ENCODE measurements at regions not wholly inside any gene's neighbourhood (a gene's known extent, or its start where the extent isn't known, plus 50 kb on each side); places are given as distances from the start of the nearest gene placed in this dataset.

- H3K9me3 ChIP-seq (ENCODE audit: control insufficient read depth in 1 of 2, low read length in 2 of 2) = peaks cover 7 to 11% of the 10 kb centered on the region in 2 donors
- no peaks in the 10 kb centered on the region for H3K36me3 ChIP-seq (ENCODE audit: control insufficient read depth in 1 of 2, insufficient read depth in 2 of 2, low read length in 2 of 2)
- no peak overlapping the region for H3K4me3 ChIP-seq (ENCODE audit: low read depth in 1 of 2, low read length in 2 of 2)
- no peaks in the 10 kb centered on the region for H3K27me3 ChIP-seq (ENCODE audit: control insufficient read depth in 1 of 2, insufficient read depth in 2 of 2, low read length in 2 of 2)
- H3K4me1 ChIP-seq (ENCODE audit: control insufficient read depth in 1 of 2, insufficient read depth in 2 of 2, low read length in 2 of 2) = no peaks in the 10 kb centered on the region
- H3K27ac ChIP-seq (ENCODE audit: low read depth, low read length) = no peak overlapping the region
- no peak overlapping the region for H3K9ac ChIP-seq (ENCODE audit: low read depth in 1 of 2, low read length in 2 of 2)
Observed at GRCh38 chr13:87867426-87867825, 196.3 kb downstream of the SLITRK5 start.

GRCh38 chr13:87868731-87869130, 197.6 kb downstream of the SLITRK5 start:
- Histone ChIP-seq H3K9ac (ENCODE audit: low read depth in 1 of 2, low read length in 2 of 2) (no peak overlapping the region), H3K27me3 (ENCODE audit: control insufficient read depth in 1 of 2, insufficient read depth in 2 of 2, low read length in 2 of 2) (no peaks in the 10 kb centered on the region), H3K27ac (ENCODE audit: low read depth, low read length) (no peak overlapping the region), H3K4me1 (ENCODE audit: control insufficient read depth in 1 of 2, insufficient read depth in 2 of 2, low read length in 2 of 2) (no peaks in the 10 kb centered on the region), H3K9me3 (ENCODE audit: control insufficient read depth in 1 of 2, low read length in 2 of 2) (peaks cover under 1 to 6% of the 10 kb centered on the region in 2 donors), H3K36me3 (ENCODE audit: control insufficient read depth in 1 of 2, insufficient read depth in 2 of 2, low read length in 2 of 2) (no peaks in the 10 kb centered on the region), H3K4me3 (ENCODE audit: low read depth in 1 of 2, low read length in 2 of 2) (no peak overlapping the region)

GRCh38 chr13:87872813-87873212, 201.6 kb downstream of the SLITRK5 start:
- Histone ChIP-seq H3K27ac (ENCODE audit: low read depth, low read length) (no peak overlapping the region), H3K4me1 (ENCODE audit: control insufficient read depth in 1 of 2, insufficient read depth in 2 of 2, low read length in 2 of 2) (no peaks in the 10 kb centered on the region), H3K27me3 (ENCODE audit: control insufficient read depth in 1 of 2, insufficient read depth in 2 of 2, low read length in 2 of 2) (no peaks in the 10 kb centered on the region), H3K36me3 (ENCODE audit: control insufficient read depth in 1 of 2, insufficient read depth in 2 of 2, low read length in 2 of 2) (no peaks in the 10 kb centered on the region), H3K9ac (ENCODE audit: low read depth in 1 of 2, low read length in 2 of 2) (no peak overlapping the region), H3K9me3 (ENCODE audit: control insufficient read depth in 1 of 2, low read length in 2 of 2) (peaks cover 5 to 9% of the 10 kb centered on the region in 2 donors), H3K4me3 (ENCODE audit: low read depth in 1 of 2, low read length in 2 of 2) (no peak overlapping the region)

- Histone ChIP-seq H3K36me3 (ENCODE audit: control insufficient read depth in 1 of 2, insufficient read depth in 2 of 2, low read length in 2 of 2) (no peaks in the 10 kb centered on the region), H3K9me3 (ENCODE audit: control insufficient read depth in 1 of 2, low read length in 2 of 2) (peaks cover 5% of the 10 kb centered on the region in 2 donors), H3K4me3 (ENCODE audit: low read depth in 1 of 2, low read length in 2 of 2) (no peak overlapping the region), H3K4me1 (ENCODE audit: control insufficient read depth in 1 of 2, insufficient read depth in 2 of 2, low read length in 2 of 2) (no peaks in the 10 kb centered on the region), H3K27ac (ENCODE audit: low read depth, low read length) (no peak overlapping the region), H3K27me3 (ENCODE audit: control insufficient read depth in 1 of 2, insufficient read depth in 2 of 2, low read length in 2 of 2) (no peaks in the 10 kb centered on the region), H3K9ac (ENCODE audit: low read depth in 1 of 2, low read length in 2 of 2) (no peak overlapping the region)
Observed at GRCh38 chr13:87877477-87877876, 206.3 kb downstream of the SLITRK5 start.

- no peak overlapping the region for H3K4me3 ChIP-seq (ENCODE audit: low read depth in 1 of 2, low read length in 2 of 2)
- no peaks in the 10 kb centered on the region for H3K27me3 ChIP-seq (ENCODE audit: control insufficient read depth in 1 of 2, insufficient read depth in 2 of 2, low read length in 2 of 2)
- H3K9me3 ChIP-seq (ENCODE audit: control insufficient read depth in 1 of 2, low read length in 2 of 2) = peaks cover 5% of the 10 kb centered on the region in 2 donors
- no peaks in the 10 kb centered on the region for H3K4me1 ChIP-seq (ENCODE audit: control insufficient read depth in 1 of 2, insufficient read depth in 2 of 2, low read length in 2 of 2)
- no peak overlapping the region for H3K27ac ChIP-seq (ENCODE audit: low read depth, low read length)
- no peak overlapping the region for H3K9ac ChIP-seq (ENCODE audit: low read depth in 1 of 2, low read length in 2 of 2)
- H3K36me3 ChIP-seq (ENCODE audit: control insufficient read depth in 1 of 2, insufficient read depth in 2 of 2, low read length in 2 of 2) = no peaks in the 10 kb centered on the region
Observed at GRCh38 chr13:87878706-87879105, 207.5 kb downstream of the SLITRK5 start.

GRCh38 chr13:87884884-87885283, 213.7 kb downstream of the SLITRK5 start:
- H3K9me3 ChIP-seq (ENCODE audit: control insufficient read depth in 1 of 2, low read length in 2 of 2) = peaks cover 0 to 3% of the 10 kb centered on the region in 2 donors
- H3K36me3 ChIP-seq (ENCODE audit: control insufficient read depth in 1 of 2, insufficient read depth in 2 of 2, low read length in 2 of 2) = no peaks in the 10 kb centered on the region
- no peak overlapping the region for H3K27ac ChIP-seq (ENCODE audit: low read depth, low read length)
- H3K4me1 ChIP-seq (ENCODE audit: control insufficient read depth in 1 of 2, insufficient read depth in 2 of 2, low read length in 2 of 2) = no peaks in the 10 kb centered on the region
- H3K4me3 ChIP-seq (ENCODE audit: low read depth in 1 of 2, low read length in 2 of 2) = no peak overlapping the region
- no peak overlapping the region for H3K9ac ChIP-seq (ENCODE audit: low read depth in 1 of 2, low read length in 2 of 2)
- no peaks in the 10 kb centered on the region for H3K27me3 ChIP-seq (ENCODE audit: control insufficient read depth in 1 of 2, insufficient read depth in 2 of 2, low read length in 2 of 2)

GRCh38 chr13:87887459-87888123, 216.4 kb downstream of the SLITRK5 start:
- Histone ChIP-seq H3K27ac (ENCODE audit: low read depth, low read length) (no peak overlapping the region), H3K36me3 (ENCODE audit: control insufficient read depth in 1 of 2, insufficient read depth in 2 of 2, low read length in 2 of 2) (no peaks in the 10 kb centered on the region), H3K4me1 (ENCODE audit: control insufficient read depth in 1 of 2, insufficient read depth in 2 of 2, low read length in 2 of 2) (no peaks in the 10 kb centered on the region), H3K27me3 (ENCODE audit: control insufficient read depth in 1 of 2, insufficient read depth in 2 of 2, low read length in 2 of 2) (no peaks in the 10 kb centered on the region), H3K4me3 (ENCODE audit: low read depth in 1 of 2, low read length in 2 of 2) (no peak overlapping the region), H3K9ac (ENCODE audit: low read depth in 1 of 2, low read length in 2 of 2) (no peak overlapping the region), H3K9me3 (ENCODE audit: control insufficient read depth in 1 of 2, low read length in 2 of 2) (peaks cover 0 to 5% of the 10 kb centered on the region in 2 donors)

GRCh38 chr13:87889254-87889653, 218.1 kb downstream of the SLITRK5 start:
- Histone ChIP-seq H3K36me3 (ENCODE audit: control insufficient read depth in 1 of 2, insufficient read depth in 2 of 2, low read length in 2 of 2) (no peaks in the 10 kb centered on the region), H3K27me3 (ENCODE audit: control insufficient read depth in 1 of 2, insufficient read depth in 2 of 2, low read length in 2 of 2) (no peaks in the 10 kb centered on the region), H3K9me3 (ENCODE audit: control insufficient read depth in 1 of 2, low read length in 2 of 2) (peaks cover 0 to 8% of the 10 kb centered on the region in 2 donors), H3K27ac (ENCODE audit: low read depth, low read length) (no peak overlapping the region), H3K9ac (ENCODE audit: low read depth in 1 of 2, low read length in 2 of 2) (no peak overlapping the region), H3K4me3 (ENCODE audit: low read depth in 1 of 2, low read length in 2 of 2) (no peak overlapping the region), H3K4me1 (ENCODE audit: control insufficient read depth in 1 of 2, insufficient read depth in 2 of 2, low read length in 2 of 2) (no peaks in the 10 kb centered on the region)

- Histone ChIP-seq H3K36me3 (ENCODE audit: control insufficient read depth in 1 of 2, insufficient read depth in 2 of 2, low read length in 2 of 2) (no peaks in the 10 kb centered on the region), H3K4me1 (ENCODE audit: control insufficient read depth in 1 of 2, insufficient read depth in 2 of 2, low read length in 2 of 2) (no peaks in the 10 kb centered on the region), H3K9me3 (ENCODE audit: control insufficient read depth in 1 of 2, low read length in 2 of 2) (peaks cover 0 to 14% of the 10 kb centered on the region in 2 donors), H3K4me3 (ENCODE audit: low read depth in 1 of 2, low read length in 2 of 2) (no peak overlapping the region), H3K27me3 (ENCODE audit: control insufficient read depth in 1 of 2, insufficient read depth in 2 of 2, low read length in 2 of 2) (no peaks in the 10 kb centered on the region), H3K9ac (ENCODE audit: low read depth in 1 of 2, low read length in 2 of 2) (no peak overlapping the region), H3K27ac (ENCODE audit: low read depth, low read length) (no peak overlapping the region)
Observed at GRCh38 chr13:87893186-87893585, 222.0 kb downstream of the SLITRK5 start.

GRCh38 chr13:87894059-87894458, 222.9 kb downstream of the SLITRK5 start:
- no peaks in the 10 kb centered on the region for H3K27me3 ChIP-seq (ENCODE audit: control insufficient read depth in 1 of 2, insufficient read depth in 2 of 2, low read length in 2 of 2)
- H3K9me3 ChIP-seq (ENCODE audit: control insufficient read depth in 1 of 2, low read length in 2 of 2) = peaks cover 0 to 14% of the 10 kb centered on the region in 2 donors

More at GRCh38 chr13:87894059-87894458, 222.9 kb downstream of the SLITRK5 start:
- no peak overlapping the region for H3K27ac ChIP-seq (ENCODE audit: low read depth, low read length)
- no peaks in the 10 kb centered on the region for H3K4me1 ChIP-seq (ENCODE audit: control insufficient read depth in 1 of 2, insufficient read depth in 2 of 2, low read length in 2 of 2)
- no peak overlapping the region for H3K9ac ChIP-seq (ENCODE audit: low read depth in 1 of 2, low read length in 2 of 2)
- H3K36me3 ChIP-seq (ENCODE audit: control insufficient read depth in 1 of 2, insufficient read depth in 2 of 2, low read length in 2 of 2) = no peaks in the 10 kb centered on the region
- no peak overlapping the region for H3K4me3 ChIP-seq (ENCODE audit: low read depth in 1 of 2, low read length in 2 of 2)
